ENCODE measurements at regions not wholly inside any gene's neighbourhood (a gene's known extent, or its start where the extent isn't known, plus 50 kb on each side); places are given as distances from the start of the nearest gene placed in this dataset.
"Not testable (repeated sequence)": the region's sequence is repeated elsewhere in the genome, so short reads cannot be mapped to it uniquely, and the experiment has no call there.

- DNase-seq (ENCODE audit: low spot score) (no peak), FAIRE-seq (no peak)
Observed at GRCh38 chr17:83159204-83160049, 80.0 kb downstream of the METRNL start.

- DNase-seq (ENCODE audit: low spot score) (no peak), FAIRE-seq (no peak)
Observed at GRCh38 chr17:83160443-83161297, 81.3 kb downstream of the METRNL start.

- FAIRE-seq (no peak), DNase-seq (ENCODE audit: low spot score) (no peak)
Observed at GRCh38 chr17:83161298-83162034, 82.1 kb downstream of the METRNL start.

- DNase-seq (ENCODE audit: low spot score) (no peak), FAIRE-seq (no peak)
Observed at GRCh38 chr17:83162035-83162745, 82.8 kb downstream of the METRNL start.

GRCh38 chr17:83164490-83164889 is 85.1 kb downstream of the METRNL start:
- FAIRE-seq: no peak
- DNase-seq (ENCODE audit: low spot score): no peak

- no peak for DNase-seq (ENCODE audit: low spot score)
- no peak for FAIRE-seq
Observed at GRCh38 chr17:83170571-83171260, 91.3 kb downstream of the METRNL start.

GRCh38 chr17:83171661-83172060 is 92.3 kb downstream of the METRNL start:
- DNase-seq (ENCODE audit: low spot score) (no peak), FAIRE-seq (no peak)

- DNase-seq (ENCODE audit: low spot score); FAIRE-seq: not testable (repeated sequence)
Observed at GRCh38 chr17:83172099-83172498, 92.7 kb downstream of the METRNL start.

- FAIRE-seq; DNase-seq (ENCODE audit: low spot score): not testable (repeated sequence)
Observed at GRCh38 chr17:83172646-83173045, 93.2 kb downstream of the METRNL start.

GRCh38 chr17:83173180-83173913 is 93.9 kb downstream of the METRNL start:
- FAIRE-seq; DNase-seq (ENCODE audit: low spot score): not testable (repeated sequence)

- FAIRE-seq: no peak
- DNase-seq (ENCODE audit: low spot score): no peak
Observed at GRCh38 chr17:83173914-83174361, 94.5 kb downstream of the METRNL start.

GRCh38 chr17:83174362-83175118 is 95.1 kb downstream of the METRNL start:
- DNase-seq (ENCODE audit: low spot score): no peak
- FAIRE-seq: no peak

- no peak for FAIRE-seq
Observed at GRCh38 chr17:83175119-83175821, 95.9 kb downstream of the METRNL start.

GRCh38 chr17:83175822-83176622 is 96.6 kb downstream of the METRNL start:
- FAIRE-seq (no peak), DNase-seq (ENCODE audit: low spot score) (no peak)

More at GRCh38 chr17:83175119-83175821, 95.9 kb downstream of the METRNL start:
- DNase-seq (ENCODE audit: low spot score): no peak

- no peak for FAIRE-seq
- DNase-seq (ENCODE audit: low spot score): no peak
Observed at GRCh38 chr17:83176623-83177583, 97.5 kb downstream of the METRNL start.
